GM10248 (cell line): ENCODE measurements at regions not wholly inside any gene's neighbourhood (a gene's known extent, or its start where the extent isn't known, plus 50 kb on each side); places are given as distances from the start of the nearest gene placed in this dataset.

Experiments
- CTCF ChIA-PET: fragments of 300-600 bp; sonication (Branson Sonifier 250); formaldehyde crosslinking; extraction: SDS; loops from one replicate; lab custom pipeline; 2021; ENCODE audit warnings: antibody characterized with exemption; lab: Yijun Ruan, JAX
- POLR2A ChIA-PET: fragments of 350-650 bp; sonication (Branson Sonifier 250); formaldehyde crosslinking; extraction: SDS; loops from one replicate; lab custom pipeline; 2020; ENCODE audit warnings: antibody characterized with exemption; lab: Yijun Ruan, JAX
- DNase-seq: peaks from one replicate; pipeline ENCODE4 v3.0.0; 2012; ENCODE audit errors: extremely low spot score
- TF ChIP-seq, protein P1 (sequence below): IDR thresholded peaks from 2 replicates; pipeline ENCODE4 v1.5.1; 2012; ENCODE audit warnings: mild to moderate bottlenecking, low read depth; ENCODE audit errors: extremely low read depth, missing control alignments, control extremely low read depth

DNA sequence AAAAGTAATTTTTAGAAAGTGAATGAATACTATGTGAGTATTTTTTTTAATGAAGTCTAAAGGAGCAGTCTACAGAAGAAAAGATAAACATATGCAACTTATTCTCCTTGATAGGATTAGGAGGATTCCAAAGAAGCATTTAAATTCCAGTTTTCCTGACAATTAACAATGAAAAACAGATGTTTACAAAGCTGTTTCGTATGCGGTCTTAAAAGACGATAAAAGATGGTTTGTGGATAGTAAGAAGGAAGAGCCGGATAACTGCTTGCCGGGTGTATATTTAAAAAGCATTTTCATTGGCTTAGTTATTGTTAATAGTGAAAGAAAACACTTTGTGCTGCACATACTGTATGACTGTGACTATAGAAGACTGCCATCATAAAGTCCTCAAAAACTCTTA lies 120.0 kb upstream of the C11orf58 start:
- DNase-seq, result no peak
- ChIA-PET POLR2A (no interaction called here), CTCF (interaction anchor here (1.0 kb wide), 1 partner anchor 968 kb away, joined by 3 read pairs; no protein-coding TSS in a partner anchor)
- TF ChIP-seq, protein P1, sequence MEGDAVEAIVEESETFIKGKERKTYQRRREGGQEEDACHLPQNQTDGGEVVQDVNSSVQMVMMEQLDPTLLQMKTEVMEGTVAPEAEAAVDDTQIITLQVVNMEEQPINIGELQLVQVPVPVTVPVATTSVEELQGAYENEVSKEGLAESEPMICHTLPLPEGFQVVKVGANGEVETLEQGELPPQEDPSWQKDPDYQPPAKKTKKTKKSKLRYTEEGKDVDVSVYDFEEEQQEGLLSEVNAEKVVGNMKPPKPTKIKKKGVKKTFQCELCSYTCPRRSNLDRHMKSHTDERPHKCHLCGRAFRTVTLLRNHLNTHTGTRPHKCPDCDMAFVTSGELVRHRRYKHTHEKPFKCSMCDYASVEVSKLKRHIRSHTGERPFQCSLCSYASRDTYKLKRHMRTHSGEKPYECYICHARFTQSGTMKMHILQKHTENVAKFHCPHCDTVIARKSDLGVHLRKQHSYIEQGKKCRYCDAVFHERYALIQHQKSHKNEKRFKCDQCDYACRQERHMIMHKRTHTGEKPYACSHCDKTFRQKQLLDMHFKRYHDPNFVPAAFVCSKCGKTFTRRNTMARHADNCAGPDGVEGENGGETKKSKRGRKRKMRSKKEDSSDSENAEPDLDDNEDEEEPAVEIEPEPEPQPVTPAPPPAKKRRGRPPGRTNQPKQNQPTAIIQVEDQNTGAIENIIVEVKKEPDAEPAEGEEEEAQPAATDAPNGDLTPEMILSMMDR, result no peak

GRCh38 chr11:16615480-16615879 lies 123.0 kb upstream of the C11orf58 start:
- TF ChIP-seq, protein P1, result no peak
- ChIA-PET POLR2A (no interaction called here), CTCF (interaction anchor here (2.5 kb wide), 1 partner anchor 966 kb away, joined by 33 read pairs; no protein-coding TSS in a partner anchor)
- DNase-seq, result no peak

GRCh38 chr11:16613512-16614381 lies 124.7 kb upstream of the C11orf58 start:
- CTCF ChIA-PET, result interaction anchor here (0.6 to 2.6 kb wide), 43 partner anchors 8 to 1289 kb away, joined by 3 to 33 read pairs (median 4); no protein-coding TSS in a partner anchor
- DNase-seq, result peak; percentile 86
- POLR2A ChIA-PET, result no interaction called here
- TF ChIP-seq, protein P1, result peak; percentile 95

DNA sequence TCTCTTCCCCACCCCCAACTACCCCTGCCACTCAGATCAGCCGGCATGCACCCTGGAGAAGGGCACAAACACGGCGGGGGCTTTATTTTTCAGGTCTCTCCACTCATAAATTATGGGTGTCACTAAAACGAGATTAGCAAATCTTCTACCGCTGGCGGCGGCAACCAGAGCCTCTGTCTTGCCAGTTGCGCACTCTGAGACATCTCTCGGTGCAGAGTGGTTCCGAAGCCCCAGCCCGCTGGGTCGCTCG lies 125.3 kb upstream of the C11orf58 start:
- POLR2A ChIA-PET, result no interaction called here
- DNase-seq, result peak; percentile 28

GRCh38 chr11:16612566-16613261 lies 125.7 kb upstream of the C11orf58 start:
- TF ChIP-seq, protein P1, result no peak
- CTCF ChIA-PET, result interaction anchor here (0.9 to 2.6 kb wide), 18 partner anchors 10 to 1286 kb away, joined by 3 to 17 read pairs (median 8); no protein-coding TSS in a partner anchor
- peak; percentile 15 for DNase-seq
- POLR2A ChIA-PET, result no interaction called here

More for the DNA sequence above, 125.3 kb upstream of the C11orf58 start:
- TF ChIP-seq, protein P1, result no peak
- CTCF ChIA-PET, result interaction anchor here (1.0 to 2.6 kb wide), 30 partner anchors 9 to 1286 kb away, joined by 3 to 33 read pairs (median 6); no protein-coding TSS in a partner anchor

DNA sequence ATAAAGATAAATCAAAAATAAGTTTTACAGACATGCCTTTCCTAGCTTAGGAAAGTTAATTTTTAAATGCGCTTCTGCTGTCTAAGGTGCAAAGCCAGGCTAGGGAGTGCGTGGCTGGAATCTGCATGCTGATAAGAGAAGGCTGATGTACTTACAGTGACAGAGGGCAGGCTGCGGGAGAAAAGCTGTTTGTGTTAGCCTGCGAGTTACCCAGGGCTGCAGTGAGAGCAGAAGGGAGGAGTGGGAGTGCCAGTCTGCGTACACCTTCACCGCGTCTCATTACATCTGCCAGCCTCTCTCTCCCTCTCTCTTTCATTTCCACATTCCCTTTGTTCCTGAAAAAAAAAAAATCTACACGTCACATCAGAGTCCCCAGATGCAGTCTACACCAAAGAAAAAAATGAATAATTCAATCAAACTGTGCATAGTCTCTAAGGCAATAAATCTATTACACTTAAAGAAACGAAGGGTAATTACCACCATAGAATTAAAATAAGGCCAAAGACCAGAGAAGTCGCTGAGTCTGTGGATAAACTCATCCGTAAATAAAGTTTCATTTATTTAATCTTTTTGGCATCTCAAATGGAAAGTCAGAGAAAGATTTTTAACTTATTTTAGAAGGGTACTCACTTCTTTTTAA lies 126.4 kb upstream of the C11orf58 start:
- CTCF ChIA-PET, result interaction anchor here (0.9 to 2.6 kb wide), 9 partner anchors 14 to 968 kb away, joined by 3 to 15 read pairs (median 5); no protein-coding TSS in a partner anchor
- POLR2A ChIA-PET, result no interaction called here
- TF ChIP-seq, protein P1, result no peak
- DNase-seq, result peak; percentile 11
